ENCODE measurements at regions not wholly inside any gene's neighbourhood (a gene's known extent, or its start where the extent isn't known, plus 50 kb on each side); places are given as distances from the start of the nearest gene placed in this dataset.
"Not testable (repeated sequence)": the region's sequence is repeated elsewhere in the genome, so short reads cannot be mapped to it uniquely, and the experiment has no call there.

GRCh38 chr11:127864861-127865260 lies 722.5 kb downstream of the ETS1 start:
- DNase-seq (ENCODE audit: low read depth in 3 of 3) = no peak

DNA sequence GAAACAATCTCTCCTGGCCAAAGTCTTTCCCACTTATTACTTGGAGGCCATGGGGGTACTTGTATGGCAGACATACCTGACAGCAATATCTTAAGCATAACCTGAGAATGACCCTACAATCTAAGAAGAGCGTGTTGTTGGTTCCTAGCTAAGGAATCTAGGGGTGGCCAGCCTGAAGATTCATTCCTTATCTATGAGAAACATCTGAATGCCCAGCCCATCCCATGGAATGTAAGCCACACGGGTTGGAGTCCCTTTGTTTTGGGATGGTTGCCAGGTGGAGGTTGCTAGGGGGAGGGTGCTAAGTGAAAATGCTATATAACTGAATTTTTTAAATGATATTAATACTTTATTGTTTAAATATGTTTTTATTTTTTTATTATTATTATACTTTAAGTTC lies 725.0 kb downstream of the ETS1 start:
- no peak for DNase-seq (ENCODE audit: low read depth in 3 of 3)

DNA sequence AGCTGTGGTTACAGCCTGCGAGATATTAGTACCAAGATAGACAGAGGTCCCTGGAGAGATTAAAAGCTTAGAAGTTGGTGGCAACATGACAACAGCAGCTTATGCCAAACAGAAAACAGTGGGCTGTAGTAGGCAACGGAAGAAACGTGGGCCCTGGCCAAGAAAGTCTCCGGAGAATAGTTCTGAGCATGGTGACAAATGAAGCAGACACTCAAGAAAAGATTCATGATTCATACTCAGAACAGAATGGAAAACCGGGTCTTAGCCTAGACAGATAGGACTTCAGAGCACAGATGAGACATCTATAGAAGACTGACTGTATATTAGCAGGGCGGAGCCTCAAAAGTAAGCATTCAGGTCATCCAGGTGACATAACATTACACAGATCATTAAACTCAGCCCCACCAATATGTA lies 727.4 kb downstream of the ETS1 start:
- no peak for DNase-seq (ENCODE audit: low read depth in 3 of 3)

GRCh38 chr11:127844876-127845275 lies 742.5 kb downstream of the ETS1 start:
- no peak for DNase-seq (ENCODE audit: low read depth in 3 of 3)

DNA sequence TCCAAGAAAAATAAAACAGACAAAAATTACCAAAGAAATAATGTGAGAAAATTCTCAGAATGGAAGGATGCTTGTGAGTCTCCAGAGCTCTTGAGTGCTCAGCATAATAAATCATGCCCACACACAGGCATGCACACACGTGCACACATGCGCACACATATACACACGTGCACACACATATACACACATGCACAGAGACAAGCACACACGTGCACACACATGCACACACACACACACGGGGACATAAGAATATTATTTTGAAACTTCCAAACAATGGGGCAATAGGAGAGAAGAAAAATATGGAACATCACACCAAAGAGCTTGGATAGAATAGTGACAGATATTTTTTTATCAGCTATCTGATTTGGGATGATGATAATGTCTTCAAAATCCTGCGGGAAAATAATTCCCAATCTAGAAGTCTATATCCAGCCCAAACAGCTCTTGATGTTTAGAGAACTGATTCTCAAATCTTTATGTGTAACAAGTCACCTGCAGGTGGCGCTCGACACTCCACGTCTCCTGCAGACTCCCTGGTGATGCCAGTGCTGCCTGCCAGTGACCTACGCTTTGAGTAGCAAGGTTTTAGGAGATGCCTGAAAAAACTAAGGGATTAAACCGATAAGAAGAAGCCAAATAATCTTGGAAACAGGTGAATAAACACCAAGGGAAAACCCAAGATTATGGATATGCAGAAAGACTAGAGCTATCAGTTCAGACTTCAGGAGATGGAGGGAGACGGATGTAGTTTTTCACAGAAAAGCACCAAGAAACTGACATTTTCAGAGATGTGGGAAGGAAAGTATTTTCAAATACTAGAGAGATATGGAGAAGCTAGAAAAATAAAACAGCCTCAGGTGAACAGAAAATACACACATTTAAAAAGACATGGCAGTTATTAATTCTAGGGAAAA lies 743.6 kb downstream of the ETS1 start:
- DNase-seq (ENCODE audit: low read depth in 3 of 3) = peak; percentile 28 to 67 (median 46)

DNA sequence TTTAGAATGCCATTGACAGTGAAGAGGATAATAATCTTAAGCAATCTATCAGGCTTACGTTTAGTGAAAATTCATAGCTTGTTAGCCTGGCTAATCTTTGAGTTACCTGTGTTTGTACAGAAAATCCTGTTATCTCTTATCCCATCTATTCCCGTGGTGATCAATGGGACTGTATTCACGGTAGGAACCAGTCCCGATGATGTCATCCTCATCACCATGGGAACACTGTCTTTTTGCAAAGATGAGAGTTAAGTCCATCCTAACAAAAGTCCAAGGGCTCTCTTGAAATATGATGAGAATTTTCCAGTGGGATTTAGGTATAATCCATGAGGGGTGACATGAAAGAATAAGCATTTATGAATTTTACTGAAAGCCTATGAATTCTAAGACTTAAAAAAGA lies 762.2 kb downstream of the ETS1 start:
- no peak for DNase-seq (ENCODE audit: low read depth in 3 of 3)

DNA sequence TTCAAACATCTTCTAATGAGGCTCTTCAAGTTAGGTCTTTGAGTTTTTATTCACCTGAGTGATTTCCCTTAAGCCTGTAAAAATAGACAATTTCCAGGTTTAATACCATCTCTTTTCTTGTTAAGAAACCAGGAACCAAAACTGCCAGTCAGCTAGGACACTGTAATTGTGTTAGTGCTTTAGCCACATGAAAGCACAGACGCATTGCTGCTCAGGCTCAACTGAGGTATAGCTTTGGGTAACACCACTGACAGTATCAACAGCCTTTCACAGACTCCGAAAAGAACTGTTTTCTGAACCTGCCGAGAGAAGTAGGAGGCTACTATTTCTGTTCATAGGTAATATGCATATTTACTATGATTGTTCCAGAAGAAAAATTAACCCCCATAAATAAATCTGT lies 768.7 kb downstream of the ETS1 start:
- DNase-seq (ENCODE audit: low read depth in 3 of 3) = no peak

- no peak for DNase-seq (ENCODE audit: low read depth in 3 of 3)
Measured at GRCh38 chr11:127816962-127817361, 770.4 kb downstream of the ETS1 start.

- DNase-seq (ENCODE audit: low read depth in 3 of 3) = no peak
Measured at GRCh38 chr11:127815331-127815730, 772.0 kb downstream of the ETS1 start.

DNA sequence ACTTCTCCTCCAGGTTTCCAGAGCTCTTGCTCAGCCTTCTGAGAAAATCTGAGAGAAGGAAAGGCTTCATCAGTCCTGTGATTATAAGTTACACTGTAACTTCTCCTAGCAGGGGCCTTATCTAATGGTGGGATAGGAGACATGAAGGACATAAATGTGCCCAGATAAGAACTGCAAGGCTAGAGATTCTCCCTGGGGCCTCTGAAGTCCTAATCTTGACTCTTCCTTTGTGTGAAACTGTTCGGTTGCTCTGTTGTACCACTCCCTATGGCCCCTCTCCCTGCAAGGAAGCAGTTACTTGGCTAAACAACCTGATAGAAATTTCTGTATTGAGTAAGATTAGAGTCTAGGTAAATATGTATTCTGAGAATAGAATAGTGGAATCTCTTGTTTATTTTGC lies 780.9 kb downstream of the ETS1 start:
- DNase-seq (ENCODE audit: low read depth in 3 of 3) = no peak

GRCh38 chr11:127805771-127806170 lies 781.6 kb downstream of the ETS1 start:
- DNase-seq (ENCODE audit: low read depth in 3 of 3) = no peak

DNA sequence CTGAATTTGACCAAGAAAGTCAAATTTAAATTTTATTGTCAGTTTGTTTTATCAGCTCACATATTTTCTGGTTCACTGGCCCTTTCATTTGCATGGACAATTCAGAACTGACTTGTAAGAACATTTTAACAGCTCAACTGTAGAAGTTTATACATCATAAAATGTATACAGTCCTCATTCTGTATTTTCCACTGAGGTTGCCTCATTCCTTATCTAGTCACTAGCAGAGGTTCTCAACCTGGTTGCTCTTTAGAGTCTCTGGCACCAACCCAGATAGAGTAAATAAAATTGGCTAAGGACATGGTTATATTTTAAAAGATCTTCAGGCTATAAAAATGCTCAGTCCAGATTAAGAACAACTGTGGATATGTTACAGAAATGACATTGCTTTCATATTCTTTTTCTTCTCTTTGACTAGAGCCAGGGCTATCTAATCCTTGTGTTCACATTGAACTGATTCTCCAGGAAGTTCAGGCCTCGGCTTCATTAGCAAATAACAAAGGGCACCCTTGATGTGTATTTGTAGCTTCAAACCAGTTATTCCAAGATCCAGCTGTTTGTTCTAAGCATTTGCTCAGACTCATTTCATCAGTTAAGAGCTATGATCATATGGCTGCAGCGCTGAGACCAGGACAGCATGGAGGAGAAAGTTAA lies 782.5 kb downstream of the ETS1 start:
- DNase-seq (ENCODE audit: low read depth in 3 of 3) = no peak

- DNase-seq (ENCODE audit: low read depth in 3 of 3) = no peak
Measured at GRCh38 chr11:127803755-127804154, 783.6 kb downstream of the ETS1 start.

DNA sequence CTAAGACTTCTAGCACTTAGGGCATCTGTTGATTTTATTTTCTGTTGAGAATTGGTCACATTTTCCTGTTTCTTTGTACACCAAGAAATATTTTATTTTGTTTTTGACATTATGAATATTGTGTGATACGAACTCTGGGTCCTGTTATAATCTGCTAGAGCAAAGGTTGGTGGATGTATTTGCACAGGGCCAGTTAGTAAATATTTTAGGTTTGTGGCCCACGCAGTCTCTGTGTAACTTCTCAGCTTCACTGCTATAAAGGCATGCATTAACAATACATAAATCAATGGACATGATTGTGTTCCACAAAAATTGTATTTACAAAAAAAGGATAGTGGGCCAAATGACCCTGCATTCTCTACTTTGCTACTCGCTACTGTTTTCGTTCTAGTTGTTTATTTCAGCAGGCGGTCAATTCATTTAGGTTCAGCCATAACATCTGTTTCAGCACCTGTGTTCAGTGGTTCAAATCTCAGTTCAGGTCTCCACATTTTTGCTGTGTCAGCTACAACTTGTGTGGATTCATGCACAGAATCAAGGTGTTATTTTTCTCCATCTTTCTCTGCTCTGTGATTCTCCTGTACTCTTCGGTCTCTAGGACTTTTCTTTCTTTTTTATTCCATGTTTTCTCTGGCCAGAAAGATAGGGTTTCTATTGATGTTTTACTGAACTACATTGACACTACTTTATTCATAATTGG lies 786.2 kb downstream of the ETS1 start:
- no peak for DNase-seq (ENCODE audit: low read depth in 3 of 3)

DNA sequence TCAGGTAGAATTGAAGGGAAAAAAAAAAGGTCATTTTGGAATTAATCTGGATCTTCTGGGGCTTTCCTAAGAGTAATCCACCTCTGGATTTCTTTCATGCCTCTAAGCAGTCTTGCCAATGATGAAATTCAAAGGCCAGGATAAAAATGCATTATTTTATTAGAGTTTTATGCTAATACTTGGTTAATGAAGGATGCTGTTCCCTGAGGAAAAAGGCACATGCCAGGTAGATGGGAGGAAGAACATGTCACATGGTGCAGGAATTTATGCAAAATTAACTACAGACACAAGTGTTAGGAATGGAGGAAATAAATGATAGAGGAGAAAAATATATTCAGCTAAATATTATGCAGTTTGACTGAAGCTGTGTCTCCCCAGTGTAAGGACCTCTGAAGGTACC lies 792.0 kb downstream of the ETS1 start:
- DNase-seq (ENCODE audit: low read depth in 3 of 3) = no peak

DNA sequence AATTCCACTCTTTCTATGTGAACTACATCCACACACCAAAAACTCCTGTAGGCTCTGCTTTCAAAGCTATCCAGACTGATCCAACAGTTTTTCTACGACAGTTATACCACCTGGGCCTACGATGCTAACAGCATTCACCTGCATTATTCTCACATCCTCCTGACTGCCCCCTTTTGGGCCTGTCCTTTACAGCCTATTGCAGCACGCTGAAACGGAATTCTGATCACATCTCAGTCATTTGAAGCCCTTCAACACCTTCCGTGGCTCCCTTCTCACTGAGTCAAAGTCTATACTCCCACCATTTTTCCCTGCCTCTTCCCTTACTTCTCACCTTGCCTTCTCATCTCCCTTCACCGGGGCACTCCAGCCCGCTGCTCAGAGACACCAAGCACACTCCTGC lies 791.3 kb upstream of the KIRREL3 start:
- no peak for DNase-seq (ENCODE audit: low read depth in 3 of 3)

- DNase-seq (ENCODE audit: low read depth in 3 of 3) = no peak
Measured at GRCh38 chr11:127790592-127790991, 790.0 kb upstream of the KIRREL3 start.

DNA sequence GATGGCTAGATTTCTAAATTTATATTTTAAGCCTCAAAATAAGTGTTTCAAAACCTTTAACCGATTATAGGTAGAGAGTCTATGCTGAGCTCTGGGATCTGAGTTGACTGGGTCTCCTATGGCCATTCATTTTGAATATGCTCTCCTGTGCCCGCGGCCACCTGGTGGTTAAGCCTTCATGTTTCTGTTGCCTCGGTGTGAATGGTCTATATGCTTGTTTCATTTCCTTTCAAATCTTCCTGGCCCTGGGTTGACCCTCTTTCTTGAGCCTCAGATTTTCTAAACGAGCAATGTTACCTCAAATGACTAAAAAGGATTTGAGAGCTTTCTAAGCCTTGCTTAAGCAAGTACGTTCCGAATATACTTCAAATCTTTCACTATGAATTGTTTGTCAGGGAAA lies 789.4 kb upstream of the KIRREL3 start:
- DNase-seq (ENCODE audit: low read depth in 3 of 3) = no peak

DNA sequence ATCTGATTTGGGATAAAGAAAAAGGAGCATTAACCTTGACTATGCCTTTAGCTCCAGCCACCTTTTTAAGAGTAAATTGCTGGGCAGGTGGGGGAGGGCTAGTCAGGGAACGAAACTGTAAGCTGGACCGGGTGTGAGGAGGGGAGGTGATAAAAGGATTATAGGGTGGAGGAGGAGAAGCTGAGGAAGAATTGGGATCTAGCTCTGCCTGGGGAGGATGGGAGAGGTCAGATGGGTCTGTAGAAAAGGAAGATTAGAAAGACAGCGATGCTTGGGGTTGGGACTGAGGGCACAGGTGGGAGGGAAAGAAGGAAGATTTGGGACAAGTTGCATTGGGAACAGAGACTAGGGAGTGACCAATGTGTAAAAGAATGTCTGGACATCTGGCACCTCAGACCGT lies 772.4 kb upstream of the KIRREL3 start:
- not testable (repeated sequence) for DNase-seq (ENCODE audit: low read depth in 3 of 3)

DNA sequence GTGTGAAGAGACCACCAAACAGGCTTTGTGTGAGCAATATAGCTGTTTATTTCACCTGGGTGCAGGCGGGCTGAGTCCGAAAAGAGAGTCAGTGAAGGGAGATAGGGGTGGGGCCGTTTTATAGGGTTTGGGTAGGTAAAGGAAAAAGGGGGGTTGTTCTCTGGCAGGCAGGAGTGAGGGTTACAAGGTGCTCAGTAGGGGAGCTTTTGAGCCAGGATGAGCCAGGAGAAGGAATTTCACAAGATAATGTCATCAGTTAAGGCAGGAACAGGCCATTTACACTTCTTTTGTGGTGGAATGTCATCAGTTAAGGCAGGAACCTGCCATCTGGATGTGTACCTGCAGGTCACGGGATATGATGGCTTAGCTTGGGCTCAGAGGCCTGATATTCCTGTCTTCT lies 768.4 kb upstream of the KIRREL3 start:
- not testable (repeated sequence) for DNase-seq (ENCODE audit: low read depth in 3 of 3)

- DNase-seq (ENCODE audit: low read depth in 3 of 3) = no peak
Measured at GRCh38 chr11:127766734-127767133, 766.2 kb upstream of the KIRREL3 start.

GRCh38 chr11:127738771-127739286 lies 738.3 kb upstream of the KIRREL3 start:
- DNase-seq (ENCODE audit: low read depth in 3 of 3) = no peak
